ENCODE measurements at regions not wholly inside any gene's neighbourhood (a gene's known extent, or its start where the extent isn't known, plus 50 kb on each side); places are given as distances from the start of the nearest gene placed in this dataset.

GRCh38 chr10:20981419-20981953, 84.4 kb upstream of the NEBL start:
- TF ChIP-seq CTCF (IDR thresholded peaks at IDR 0.05 in 8 of 11, conservative IDR thresholded peaks at IDR 0.05 in 3 of 11): no peak
- TF ChIP-seq POLR2A (IDR thresholded peaks at IDR 0.05): no peak
- TF ChIP-seq POLR2AphosphoS5 (IDR thresholded peaks at IDR 0.05): no peak
